ENCODE measurements at regions not wholly inside any gene's neighbourhood (a gene's known extent, or its start where the extent isn't known, plus 50 kb on each side); places are given as distances from the start of the nearest gene placed in this dataset.

DNA sequence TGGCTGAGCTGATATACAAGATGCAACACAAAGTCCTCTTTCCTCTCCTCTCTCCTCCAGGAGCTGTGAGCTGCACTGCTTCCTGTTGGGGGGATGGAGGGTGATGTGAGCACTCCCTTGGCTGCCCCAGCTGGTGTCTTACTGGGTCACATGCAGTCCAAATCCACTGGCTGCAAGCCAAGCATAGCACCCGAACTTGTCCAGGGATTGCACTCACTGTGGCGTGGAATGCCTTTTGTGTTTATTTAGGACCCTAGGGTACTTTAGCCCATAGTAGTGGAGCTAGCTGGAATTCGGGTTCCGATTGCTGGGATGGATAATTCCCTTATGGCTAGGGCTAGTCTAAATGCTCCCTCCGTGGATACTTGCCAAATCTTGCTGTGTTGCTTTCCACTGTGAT is 424.9 kb upstream of the SYT1 start:
- POLR2A ChIA-PET: no interaction called here
- no peak for DNase-seq (ENCODE audit: extremely low spot score)
- CTCF ChIA-PET: no interaction called here
- TF ChIP-seq HDGF (IDR thresholded peaks at IDR 0.05; ENCODE audit: borderline replicate concordance): no peak
- no peak for TF ChIP-seq SP1 (IDR thresholded peaks at IDR 0.05)
- TF ChIP-seq FOXK2 (IDR thresholded peaks at IDR 0.05): no peak
- no peak for TF ChIP-seq TARDBP (IDR thresholded peaks at IDR 0.05)
- no peak for TF ChIP-seq L3MBTL2 (conservative IDR thresholded peaks at IDR 0.05)

DNA sequence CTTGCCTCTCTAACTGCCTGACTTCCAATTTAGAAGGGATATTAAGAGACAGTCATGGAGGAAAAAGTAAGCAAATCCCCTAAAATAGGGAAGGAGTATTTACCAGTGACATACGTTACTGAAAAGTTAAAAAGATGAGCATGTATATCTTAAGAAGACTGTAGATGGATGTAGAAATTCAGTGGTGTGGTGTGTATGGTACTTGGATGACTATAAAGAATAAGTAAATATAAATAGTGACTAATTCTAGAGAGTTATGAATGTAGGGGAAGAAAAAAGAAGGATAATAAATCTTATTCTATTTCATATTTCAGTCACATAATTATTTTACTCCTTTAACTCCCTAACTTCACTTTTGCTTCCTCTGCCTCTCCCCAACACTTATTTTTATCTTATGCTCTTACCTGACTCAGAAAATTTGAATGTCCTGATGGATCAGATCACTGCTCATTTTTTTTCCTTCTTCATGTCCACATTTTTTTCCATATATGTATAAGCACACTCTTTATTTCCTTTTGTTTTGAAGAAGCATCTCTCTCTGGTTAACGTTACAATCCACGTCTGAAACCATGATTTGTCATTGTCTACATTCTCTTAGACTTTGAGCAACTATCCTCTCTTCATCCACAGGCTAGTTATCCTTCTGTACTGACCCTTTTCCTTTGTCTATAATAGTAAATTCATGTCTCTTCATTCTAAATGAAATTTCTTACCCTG is 422.7 kb upstream of the SYT1 start:
- no peak for TF ChIP-seq FOXK2 (IDR thresholded peaks at IDR 0.05)
- no peak for DNase-seq (ENCODE audit: extremely low spot score)
- POLR2A ChIA-PET: no interaction called here
- CTCF ChIA-PET: no interaction called here

DNA sequence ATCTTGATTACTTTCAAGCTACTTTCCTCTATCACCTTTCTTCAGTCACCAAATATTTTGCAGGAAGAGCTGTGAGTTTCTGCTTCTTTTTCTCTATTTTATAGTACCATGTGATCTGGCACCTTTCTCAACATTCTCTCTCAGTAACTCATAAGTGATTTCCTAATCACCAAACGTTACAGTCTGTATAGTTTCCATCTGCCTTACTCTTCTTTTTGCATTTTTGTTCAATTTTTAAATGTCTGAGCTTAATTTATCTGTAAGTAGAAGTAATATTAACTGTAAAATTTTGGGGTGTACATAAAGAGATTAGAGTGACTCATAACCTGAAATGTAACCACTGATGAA is 422.1 kb upstream of the SYT1 start:
- no peak for DNase-seq (ENCODE audit: extremely low spot score)
- ChIA-PET POLR2A (no interaction called here), CTCF (no interaction called here)
- TF ChIP-seq LEF1 (IDR thresholded peaks at IDR 0.05; ENCODE audit: borderline replicate concordance) (no peak), CTBP1 (IDR thresholded peaks at IDR 0.05; ENCODE audit: borderline replicate concordance) (no peak), NFRKB (IDR thresholded peaks at IDR 0.05) (no peak), TARDBP (IDR thresholded peaks at IDR 0.05) (no peak), FOXM1 (IDR thresholded peaks at IDR 0.05; ENCODE audit: borderline replicate concordance) (no peak), FOXK2 (IDR thresholded peaks at IDR 0.05) (no peak), SUZ12 (IDR thresholded peaks at IDR 0.05) (no peak), SP1 (IDR thresholded peaks at IDR 0.05) (no peak), HDGF (IDR thresholded peaks at IDR 0.05; ENCODE audit: borderline replicate concordance) (no peak), ZNF384 (IDR thresholded peaks at IDR 0.05) (no peak), L3MBTL2 (conservative IDR thresholded peaks at IDR 0.05) (no peak), ELF4 (IDR thresholded peaks at IDR 0.05) (no peak)
- TF ChIP-seq, protein P1, sequence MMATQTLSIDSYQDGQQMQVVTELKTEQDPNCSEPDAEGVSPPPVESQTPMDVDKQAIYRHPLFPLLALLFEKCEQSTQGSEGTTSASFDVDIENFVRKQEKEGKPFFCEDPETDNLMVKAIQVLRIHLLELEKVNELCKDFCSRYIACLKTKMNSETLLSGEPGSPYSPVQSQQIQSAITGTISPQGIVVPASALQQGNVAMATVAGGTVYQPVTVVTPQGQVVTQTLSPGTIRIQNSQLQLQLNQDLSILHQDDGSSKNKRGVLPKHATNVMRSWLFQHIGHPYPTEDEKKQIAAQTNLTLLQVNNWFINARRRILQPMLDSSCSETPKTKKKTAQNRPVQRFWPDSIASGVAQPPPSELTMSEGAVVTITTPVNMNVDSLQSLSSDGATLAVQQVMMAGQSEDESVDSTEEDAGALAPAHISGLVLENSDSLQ (IDR thresholded peaks at IDR 0.05): no peak

DNA sequence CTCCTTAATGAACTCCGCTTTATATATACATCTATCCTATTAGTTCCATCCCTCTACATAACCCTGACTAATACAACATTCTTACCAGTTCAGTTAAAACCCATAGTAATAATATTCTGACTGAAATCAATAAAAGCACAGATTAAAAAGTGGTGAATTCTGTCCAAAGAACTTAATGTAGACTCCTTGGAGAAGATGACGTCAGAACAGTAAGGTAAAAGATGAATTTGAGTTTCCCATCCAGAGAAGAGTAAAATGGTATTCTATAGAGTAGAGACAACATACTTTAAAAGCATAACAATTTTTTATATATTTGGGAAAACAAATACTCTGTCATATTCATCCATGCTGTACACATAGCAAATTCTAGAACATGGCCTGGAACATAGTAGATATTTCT is 418.0 kb upstream of the SYT1 start:
- CTCF ChIA-PET: no interaction called here
- no peak for DNase-seq (ENCODE audit: extremely low spot score)
- POLR2A ChIA-PET: no interaction called here
- TF ChIP-seq ZNF384 (IDR thresholded peaks at IDR 0.05) (no peak), CTBP1 (IDR thresholded peaks at IDR 0.05; ENCODE audit: borderline replicate concordance) (no peak), SP1 (IDR thresholded peaks at IDR 0.05) (no peak), SUZ12 (IDR thresholded peaks at IDR 0.05) (no peak), L3MBTL2 (conservative IDR thresholded peaks at IDR 0.05) (no peak), NFRKB (IDR thresholded peaks at IDR 0.05) (no peak), HDGF (IDR thresholded peaks at IDR 0.05; ENCODE audit: borderline replicate concordance) (no peak), TARDBP (IDR thresholded peaks at IDR 0.05) (no peak), LEF1 (IDR thresholded peaks at IDR 0.05; ENCODE audit: borderline replicate concordance) (no peak)
- TF ChIP-seq, protein P1 (IDR thresholded peaks at IDR 0.05): no peak

DNA sequence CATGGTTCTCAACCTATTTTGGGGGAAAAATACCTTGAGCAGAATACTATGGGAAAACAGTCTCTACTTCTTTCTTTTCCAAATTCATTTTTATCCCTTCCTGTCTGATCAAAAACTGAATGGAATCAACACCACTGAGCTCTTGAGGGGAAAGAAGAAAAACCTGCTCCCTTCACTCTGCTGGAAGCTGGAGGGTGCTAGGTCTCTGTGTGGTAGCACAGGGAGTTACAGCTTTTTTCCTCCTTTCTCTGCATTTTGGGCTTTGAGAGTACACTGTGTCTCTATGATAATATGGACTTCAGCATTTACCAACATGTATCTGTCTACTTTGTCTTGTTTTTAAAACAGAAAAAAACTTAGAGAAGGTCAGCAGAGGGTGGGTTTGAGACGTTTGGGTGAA is 417.2 kb upstream of the SYT1 start:
- TF ChIP-seq LEF1 (IDR thresholded peaks at IDR 0.05; ENCODE audit: borderline replicate concordance) (no peak), ARNT (IDR thresholded peaks at IDR 0.05) (no peak), BHLHE40 (IDR thresholded peaks at IDR 0.05; ENCODE audit: borderline replicate concordance) (no peak), FOXK2 (IDR thresholded peaks at IDR 0.05) (no peak), SP1 (IDR thresholded peaks at IDR 0.05) (no peak), HDGF (IDR thresholded peaks at IDR 0.05; ENCODE audit: borderline replicate concordance) (no peak), FOXA1 (IDR thresholded peaks at IDR 0.05) (no peak), TARDBP (IDR thresholded peaks at IDR 0.05) (no peak), ELF4 (IDR thresholded peaks at IDR 0.05) (no peak), CTBP1 (IDR thresholded peaks at IDR 0.05; ENCODE audit: borderline replicate concordance) (no peak), ZNF384 (IDR thresholded peaks at IDR 0.05) (no peak), FOXM1 (IDR thresholded peaks at IDR 0.05; ENCODE audit: borderline replicate concordance) (no peak)
- TF ChIP-seq, protein P1 (IDR thresholded peaks at IDR 0.05): no peak
- ChIA-PET POLR2A (no interaction called here), CTCF (no interaction called here)
- no peak for DNase-seq (ENCODE audit: extremely low spot score)

DNA sequence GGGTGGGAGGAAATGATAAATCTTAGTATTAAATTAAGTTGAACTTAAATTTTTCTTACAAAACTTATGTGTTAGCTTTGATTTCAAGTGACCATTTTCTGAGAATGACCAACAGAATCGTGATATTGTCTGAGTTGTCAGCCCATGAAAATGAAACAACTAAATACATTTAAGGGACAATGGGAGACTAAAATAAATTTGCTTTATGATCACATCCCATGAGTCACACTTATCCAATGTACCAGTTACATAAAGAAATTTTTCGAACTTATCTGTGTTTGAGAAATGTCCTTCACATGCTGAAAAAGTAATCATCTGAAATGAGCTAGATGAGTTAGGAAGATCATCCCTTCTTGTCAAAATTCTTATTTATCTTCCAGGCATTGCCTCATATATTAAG is 415.9 kb upstream of the SYT1 start:
- CTCF ChIA-PET: no interaction called here
- no peak for DNase-seq (ENCODE audit: extremely low spot score)
- POLR2A ChIA-PET: no interaction called here
- no peak for TF ChIP-seq LEF1 (IDR thresholded peaks at IDR 0.05; ENCODE audit: borderline replicate concordance)
- TF ChIP-seq TARDBP (IDR thresholded peaks at IDR 0.05): no peak
- TF ChIP-seq ARNT (IDR thresholded peaks at IDR 0.05): no peak
- TF ChIP-seq FOXK2 (IDR thresholded peaks at IDR 0.05): no peak
- no peak for TF ChIP-seq ZNF384 (IDR thresholded peaks at IDR 0.05)
- TF ChIP-seq BHLHE40 (IDR thresholded peaks at IDR 0.05; ENCODE audit: borderline replicate concordance): no peak
- TF ChIP-seq L3MBTL2 (conservative IDR thresholded peaks at IDR 0.05): no peak
- no peak for TF ChIP-seq SUZ12 (IDR thresholded peaks at IDR 0.05)
- TF ChIP-seq CTBP1 (IDR thresholded peaks at IDR 0.05; ENCODE audit: borderline replicate concordance): no peak
- TF ChIP-seq ELF4 (IDR thresholded peaks at IDR 0.05): no peak
- TF ChIP-seq, protein P1 (IDR thresholded peaks at IDR 0.05): no peak
- TF ChIP-seq NFRKB (IDR thresholded peaks at IDR 0.05): no peak
- TF ChIP-seq FOXM1 (IDR thresholded peaks at IDR 0.05; ENCODE audit: borderline replicate concordance): no peak
- TF ChIP-seq FOXA1 (IDR thresholded peaks at IDR 0.05): no peak
- TF ChIP-seq HDGF (IDR thresholded peaks at IDR 0.05; ENCODE audit: borderline replicate concordance): no peak
- no peak for TF ChIP-seq SP1 (IDR thresholded peaks at IDR 0.05)

Measured in HEK293T (cell line).